HG03432 (cell line): ENCODE measurements at regions not wholly inside any gene's neighbourhood (a gene's known extent, or its start where the extent isn't known, plus 50 kb on each side); places are given as distances from the start of the nearest gene placed in this dataset.
"Not testable (repeated sequence)": the region's sequence is repeated elsewhere in the genome, so short reads cannot be mapped to it uniquely, and the experiment has no call there.

Experiments
- ATAC-seq: cut with Tn5 transposase; IDR thresholded peaks from one replicate; pipeline ENCODE4 v1.9.1; 2021; ENCODE audit warnings: mild to moderate bottlenecking, moderate library complexity; ENCODE audit not compliant: unreplicated experiment

DNA sequence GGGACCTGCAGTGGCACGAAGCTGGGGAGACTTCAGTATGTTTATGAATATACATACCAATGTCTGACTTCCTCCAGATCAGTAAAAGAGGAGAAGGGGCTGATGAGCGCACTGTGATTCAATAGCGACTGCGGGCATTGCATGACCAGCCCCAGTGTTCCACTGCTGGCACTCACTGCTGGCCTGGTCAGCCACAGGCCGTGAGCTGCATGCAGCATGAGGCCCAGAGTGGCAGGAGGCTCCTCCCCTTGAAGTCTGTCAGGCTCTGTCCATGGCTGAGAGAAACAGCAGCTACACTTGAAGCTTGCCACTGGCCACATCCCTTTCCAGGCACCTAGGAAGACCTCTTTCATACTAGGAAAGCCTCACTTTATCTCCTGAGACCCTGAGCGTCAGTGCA is 265.9 kb upstream of the CDYL start:
- ATAC-seq: no peak

DNA sequence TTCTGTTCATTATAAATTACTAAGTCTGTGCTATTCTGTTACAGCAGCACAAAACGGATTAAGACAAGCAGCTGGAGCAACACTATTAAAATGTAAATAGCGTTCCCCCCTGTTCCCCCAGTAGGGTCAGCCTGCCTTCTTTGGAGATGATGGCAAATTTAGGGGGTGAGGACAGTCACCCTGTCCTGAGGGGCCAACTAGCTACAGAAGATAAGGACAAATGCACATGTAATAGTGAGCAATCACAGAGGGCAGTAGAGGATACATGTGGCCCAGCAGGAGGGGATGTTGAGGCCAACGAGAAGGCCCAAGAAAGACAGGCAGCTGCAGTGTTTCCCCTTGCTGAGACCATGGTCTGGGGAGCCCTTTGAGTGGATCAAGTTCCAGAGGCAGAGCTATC is 266.7 kb upstream of the CDYL start:
- no peak for ATAC-seq

DNA sequence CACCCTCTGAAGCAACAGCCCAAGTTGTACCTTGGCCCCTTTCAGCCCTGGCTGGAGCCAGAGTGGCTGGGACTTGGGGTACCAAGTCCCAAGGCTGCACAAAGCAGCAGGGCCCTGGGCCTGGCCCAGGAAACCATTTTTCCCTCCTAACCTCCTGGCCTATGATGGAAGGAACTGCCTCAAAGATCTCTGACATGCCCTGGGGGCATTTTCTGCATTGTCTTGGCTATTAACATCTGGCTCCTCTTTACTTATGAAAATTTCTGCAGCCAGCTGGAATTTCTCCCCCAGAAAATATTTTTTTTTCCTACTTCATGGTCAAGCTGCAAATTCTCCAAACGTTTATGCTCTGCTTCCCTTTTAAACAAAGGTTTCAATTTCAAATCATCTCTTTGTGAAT is 269.4 kb upstream of the CDYL start:
- no peak for ATAC-seq

DNA sequence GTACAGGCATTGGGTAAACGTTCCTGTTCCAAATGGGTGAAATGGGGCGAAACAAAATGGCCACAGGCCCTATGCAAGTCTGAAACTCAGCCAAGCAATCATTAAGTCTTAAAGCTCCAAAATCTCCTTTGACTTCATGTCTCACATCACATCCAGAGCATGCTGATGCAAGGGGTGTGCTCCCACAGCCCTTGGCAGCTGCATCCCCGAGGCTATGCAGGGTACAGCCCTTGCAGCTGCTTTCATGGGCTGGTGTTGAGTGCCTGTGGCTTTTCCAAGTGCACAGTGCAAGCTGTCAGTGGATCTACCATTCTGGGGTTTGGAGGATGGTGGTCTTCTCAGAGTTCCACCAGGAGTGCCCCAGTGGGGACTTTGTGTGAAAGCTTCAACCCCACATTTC is 270.0 kb upstream of the CDYL start:
- no peak for ATAC-seq

DNA sequence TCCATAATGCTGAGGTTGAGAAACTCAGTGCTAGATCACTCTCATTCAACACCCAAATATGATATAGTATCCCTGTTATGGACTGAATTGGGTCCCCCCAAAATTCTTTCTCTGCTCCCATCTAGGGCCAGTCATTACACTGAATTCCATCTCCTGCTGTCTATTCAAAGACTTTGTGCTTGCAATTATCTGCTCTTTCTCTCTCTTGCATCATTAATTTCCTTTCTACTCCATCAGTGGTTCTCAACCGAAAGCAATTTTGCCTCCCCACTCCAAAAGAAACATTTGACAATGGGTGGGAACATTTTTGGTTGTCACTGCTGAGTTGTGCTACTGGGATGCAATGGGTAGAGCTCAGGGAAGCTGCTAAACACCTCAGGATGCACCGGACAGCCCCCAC is 271.5 kb upstream of the CDYL start:
- ATAC-seq: no peak

DNA sequence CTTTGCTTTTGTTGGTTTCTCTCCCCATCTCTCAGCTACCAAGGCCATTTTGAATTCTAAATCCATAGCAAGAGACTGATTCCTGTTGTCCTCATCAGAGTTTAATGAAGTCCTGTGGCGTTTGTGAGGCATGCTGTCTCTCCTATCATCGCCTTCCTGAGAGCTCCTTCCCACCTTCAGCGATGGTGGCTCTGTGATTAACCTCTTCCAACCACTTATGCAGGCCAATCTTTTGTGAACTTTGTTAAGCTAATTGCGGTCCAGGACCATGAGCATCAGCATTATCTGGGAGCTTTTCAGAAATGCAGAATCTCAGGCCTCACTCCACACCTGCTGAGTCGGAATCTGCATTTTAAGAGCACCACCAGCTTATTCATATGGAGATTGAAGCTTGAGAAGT is 272.5 kb upstream of the CDYL start:
- ATAC-seq: no peak

DNA sequence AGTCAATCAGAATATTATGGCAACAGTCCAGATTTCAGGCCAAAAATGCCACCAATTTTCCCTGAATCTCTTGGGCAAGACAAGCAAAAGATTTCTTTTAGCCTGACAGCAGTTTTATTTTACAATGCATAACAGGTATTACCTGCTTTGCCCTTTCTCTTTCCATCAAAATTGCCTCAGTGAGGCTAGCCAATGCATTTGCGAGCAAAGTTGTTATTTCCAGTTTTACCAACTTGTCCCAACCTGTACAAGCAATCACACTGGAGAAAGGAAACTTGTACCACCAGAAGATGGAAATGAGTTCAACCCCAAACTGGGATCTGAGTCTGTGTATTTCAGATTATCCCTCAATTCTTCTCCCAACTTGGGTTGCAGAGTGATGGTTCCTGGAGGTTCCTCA is 279.9 kb upstream of the CDYL start:
- ATAC-seq: no peak

DNA sequence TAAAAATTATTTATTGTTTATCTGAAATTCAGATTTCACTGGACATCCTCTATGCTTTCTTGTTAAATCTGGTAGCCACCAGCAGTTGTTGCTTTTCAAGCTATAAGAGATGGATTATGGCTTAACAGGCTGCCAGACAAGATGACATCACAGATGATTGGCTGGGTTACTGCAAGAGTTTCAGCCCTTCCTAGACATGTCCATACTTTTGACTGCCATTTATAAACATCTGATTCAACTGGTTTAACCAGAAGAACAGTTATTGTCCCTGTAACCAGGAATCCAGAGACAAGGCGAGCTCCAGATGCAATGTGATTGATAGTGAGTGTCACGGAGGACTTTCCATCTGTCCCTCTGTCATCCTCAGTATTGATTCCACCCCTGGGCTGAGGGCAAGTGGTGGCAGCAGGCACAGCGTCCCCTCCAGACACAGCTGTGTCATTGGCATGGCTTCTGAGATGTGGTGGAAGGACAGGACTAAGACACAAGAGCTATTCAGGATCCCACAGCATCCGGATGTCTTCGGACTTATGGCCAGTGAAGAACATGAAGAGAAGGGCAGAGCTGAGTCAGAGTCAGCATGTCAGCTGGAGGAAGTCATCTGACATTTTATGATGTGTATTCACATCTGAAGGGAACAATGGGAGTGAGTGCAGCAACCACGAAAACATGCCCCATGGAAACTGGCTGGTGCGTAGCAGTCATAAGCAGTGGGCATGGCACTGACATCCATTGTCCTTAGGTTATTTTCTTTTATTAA is 284.5 kb upstream of the CDYL start:
- no peak for ATAC-seq

DNA sequence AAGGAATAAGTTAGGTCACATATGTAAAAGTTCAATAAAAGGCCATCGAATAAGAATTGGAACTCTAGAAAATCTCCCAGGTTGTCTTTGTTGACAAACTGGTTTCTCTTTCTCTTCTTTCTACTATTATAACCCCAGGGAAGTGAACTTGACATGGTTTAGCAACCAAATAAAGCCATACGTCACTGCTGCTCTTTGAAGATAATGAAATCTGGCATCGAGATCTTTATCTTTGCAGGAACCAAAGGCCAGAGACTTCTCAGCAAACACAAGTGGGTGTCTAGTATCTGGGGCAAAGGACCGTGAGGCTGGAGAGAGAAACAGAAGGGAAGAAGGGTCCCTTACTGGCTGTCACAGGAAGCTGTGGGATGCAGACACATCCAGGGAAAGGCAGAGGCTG is 286.7 kb upstream of the CDYL start:
- no peak for ATAC-seq

DNA sequence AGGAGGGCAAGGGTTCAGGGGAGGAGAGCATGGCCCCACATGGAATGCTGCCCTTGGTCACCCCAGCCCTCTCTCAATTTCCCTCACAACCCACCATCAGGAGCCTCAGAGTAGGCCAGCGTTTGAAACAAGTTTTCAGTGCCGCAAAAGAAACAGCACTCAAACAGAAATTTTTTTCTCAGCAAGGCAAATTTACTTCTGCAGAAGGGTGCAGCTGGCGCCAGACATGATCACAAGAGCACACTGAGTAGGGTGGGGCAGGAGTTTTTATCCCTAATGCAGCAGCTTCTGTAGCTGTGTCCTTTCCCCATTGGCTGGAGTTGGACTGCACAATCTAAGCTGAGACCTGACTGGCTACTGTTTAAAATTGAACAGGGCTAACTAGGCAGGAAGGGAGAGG is 287.8 kb upstream of the CDYL start:
- no peak for ATAC-seq

DNA sequence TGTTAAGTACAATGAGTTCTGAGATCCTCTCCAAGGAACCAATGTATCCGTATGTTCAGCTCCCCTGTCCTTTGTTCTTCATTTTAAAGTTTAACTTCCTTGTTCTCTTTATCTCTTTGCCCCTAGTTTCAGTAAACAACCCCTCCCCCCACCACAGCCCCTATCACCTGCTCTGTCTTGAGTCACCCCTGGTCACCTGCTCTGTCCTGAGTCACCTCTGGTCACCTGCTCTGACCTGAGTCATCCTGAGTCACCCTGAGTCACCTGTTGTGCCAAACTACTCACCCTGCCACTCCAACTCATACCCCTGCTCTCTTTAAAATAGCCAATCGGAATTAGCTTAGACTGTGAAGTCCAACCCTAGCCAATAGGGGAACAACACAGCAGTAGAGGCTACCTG is 288.7 kb upstream of the CDYL start:
- no peak for ATAC-seq

DNA sequence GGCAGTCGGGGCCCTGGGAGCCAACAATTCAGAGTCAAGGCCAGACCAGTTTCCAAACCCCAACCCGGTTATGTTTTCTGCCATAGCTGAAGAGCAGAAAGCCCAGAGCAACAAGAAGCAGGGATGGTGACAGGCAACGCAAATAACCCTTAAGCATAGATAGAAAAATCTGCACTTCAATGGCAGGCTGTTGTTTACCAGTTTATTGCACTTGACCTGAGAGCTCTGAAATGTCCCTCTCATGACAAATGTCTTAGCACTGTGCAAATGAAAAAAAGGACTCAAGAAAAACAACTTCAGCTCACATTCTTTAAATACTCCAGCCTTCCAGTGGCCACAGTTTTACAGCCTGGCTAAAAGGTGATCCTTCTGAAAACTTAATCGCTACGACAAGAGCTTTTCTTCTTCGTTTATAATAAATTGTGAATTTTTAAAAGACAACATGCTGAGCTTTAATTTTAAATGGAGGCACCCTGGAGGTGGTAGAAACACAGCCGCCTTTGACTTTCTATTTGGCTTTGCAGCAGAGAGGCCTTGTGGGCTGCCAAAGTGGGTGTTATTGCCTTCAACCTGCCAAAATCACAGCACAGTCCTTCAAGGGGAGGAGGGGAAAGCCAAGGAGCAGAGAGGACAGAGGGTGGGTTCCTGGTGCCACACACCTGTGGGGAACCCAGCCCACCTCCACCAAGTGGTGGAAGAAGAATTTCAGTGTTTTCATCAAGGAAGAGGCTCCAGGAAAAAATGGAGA is 289.5 kb upstream of the CDYL start:
- ATAC-seq: no peak

DNA sequence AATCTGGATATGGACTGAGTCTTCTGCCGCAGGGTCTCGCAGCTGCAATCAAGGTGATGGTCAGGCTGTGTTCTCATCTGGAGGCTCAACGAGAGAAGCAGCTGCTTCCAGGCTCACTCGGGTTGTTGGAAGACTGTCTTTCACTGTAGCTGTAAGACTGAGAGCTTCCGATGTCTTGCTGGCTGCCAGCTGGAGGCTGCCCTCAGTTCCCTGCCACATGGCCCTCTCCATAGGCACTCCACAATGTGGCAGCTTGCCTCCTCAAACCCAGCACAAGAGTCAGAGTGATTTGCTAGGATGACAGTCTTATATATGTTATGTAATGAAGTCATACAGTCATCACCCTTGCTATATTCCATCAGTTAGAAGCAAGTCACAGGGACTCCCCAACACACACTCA is 290.5 kb upstream of the CDYL start:
- no peak for ATAC-seq

DNA sequence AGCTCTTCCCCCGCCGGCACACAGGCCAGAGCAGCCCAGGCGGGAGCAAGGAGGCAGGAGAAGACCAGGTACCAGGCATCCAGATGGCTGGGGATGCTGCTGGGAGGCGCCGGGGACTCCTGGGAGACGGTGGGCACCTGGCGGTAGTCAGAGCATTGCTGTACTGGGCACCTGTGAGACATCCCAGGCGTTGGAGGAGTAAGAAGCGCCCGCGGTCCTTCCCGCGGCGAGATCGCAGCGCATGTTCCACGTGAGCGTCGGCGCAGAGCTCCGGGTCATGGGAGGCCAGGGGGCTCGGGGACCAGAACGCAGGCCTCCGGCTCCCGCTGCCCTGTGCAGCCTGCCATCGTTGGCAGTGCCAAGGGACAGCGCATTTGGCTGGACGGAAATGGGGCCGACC is 293.7 kb upstream of the CDYL start:
- no peak for ATAC-seq

DNA sequence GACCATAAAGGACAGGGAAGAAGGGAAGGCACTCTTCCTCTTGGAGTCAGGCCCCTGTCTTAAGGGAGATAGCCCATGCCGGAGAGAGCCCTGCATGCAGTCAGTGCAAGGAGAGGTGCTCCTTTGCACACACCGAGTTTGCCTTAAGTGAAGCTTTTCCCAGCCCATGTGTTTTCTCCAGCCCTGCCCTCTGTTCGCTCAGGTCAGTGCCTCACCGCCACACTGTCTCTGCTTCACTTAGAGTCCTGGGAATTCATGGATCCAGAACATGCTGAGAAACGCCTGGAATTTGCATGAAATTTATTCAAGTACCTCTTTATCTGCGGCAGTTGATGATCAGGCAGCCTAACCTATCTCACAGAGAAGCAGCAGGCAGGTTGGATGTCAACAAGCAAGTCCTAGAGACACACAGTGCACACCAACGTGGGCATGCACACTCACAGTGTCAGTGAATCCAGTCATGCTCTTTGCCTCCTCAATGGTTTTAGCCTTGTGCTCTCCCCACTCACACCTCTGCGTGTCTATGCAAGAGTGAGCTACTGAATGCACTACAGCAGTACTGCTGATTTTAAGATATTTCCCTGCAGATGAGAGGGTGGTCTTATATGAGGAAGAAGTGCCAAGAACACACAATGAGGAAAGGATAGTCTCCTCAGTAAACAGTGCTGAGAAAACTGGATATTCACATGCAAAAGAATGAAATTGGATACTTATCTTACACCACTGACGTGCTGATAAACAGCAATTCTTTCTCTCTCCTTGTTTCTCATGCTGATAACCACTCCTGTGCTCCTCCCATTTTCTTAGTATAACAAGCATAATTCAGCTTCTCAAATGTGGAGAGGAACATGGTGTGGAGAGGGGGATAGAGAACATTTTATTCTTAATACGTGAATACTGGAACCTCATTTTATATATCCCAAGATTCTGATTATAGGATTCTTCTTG is 295.1 kb upstream of the CDYL start:
- no peak for ATAC-seq

DNA sequence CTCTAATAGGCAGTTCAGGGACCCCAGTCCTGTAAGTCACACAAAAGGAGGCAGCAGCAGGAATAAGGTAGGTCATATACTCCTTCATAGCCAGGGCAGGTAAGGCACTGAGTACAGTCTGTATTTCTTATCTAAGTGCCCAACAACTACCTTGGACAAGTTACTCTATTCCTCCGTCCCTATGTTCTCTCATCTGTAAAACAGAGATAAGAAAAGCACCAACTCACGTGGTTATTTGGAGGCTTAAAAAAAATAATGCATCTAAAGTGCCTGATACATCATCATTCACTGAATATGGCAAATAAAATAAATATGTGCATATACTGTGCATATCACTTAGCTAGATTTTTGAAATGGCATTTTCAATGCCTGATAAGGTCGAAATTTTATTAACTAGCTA is 298.1 kb upstream of the CDYL start:
- ATAC-seq: no peak

DNA sequence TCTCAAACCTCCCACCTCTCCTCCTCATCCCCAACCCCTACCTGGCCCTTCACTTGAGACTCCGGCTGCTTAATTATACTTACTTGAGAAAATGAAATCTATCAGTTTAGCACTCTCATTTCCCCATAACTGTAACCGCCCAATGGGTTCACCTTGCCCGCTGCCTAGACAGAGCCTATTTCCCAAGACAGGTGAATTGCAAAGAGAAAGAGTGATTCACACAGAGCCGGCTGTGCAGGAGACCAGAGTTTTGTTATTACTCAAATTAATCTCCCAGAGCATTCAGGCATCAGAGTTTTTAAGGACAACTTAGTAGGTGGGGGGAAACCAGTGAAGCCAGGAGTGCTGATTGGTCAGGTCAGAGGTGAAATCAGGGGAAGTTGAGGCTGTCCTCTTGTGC is 301.4 kb upstream of the CDYL start:
- ATAC-seq: no peak

DNA sequence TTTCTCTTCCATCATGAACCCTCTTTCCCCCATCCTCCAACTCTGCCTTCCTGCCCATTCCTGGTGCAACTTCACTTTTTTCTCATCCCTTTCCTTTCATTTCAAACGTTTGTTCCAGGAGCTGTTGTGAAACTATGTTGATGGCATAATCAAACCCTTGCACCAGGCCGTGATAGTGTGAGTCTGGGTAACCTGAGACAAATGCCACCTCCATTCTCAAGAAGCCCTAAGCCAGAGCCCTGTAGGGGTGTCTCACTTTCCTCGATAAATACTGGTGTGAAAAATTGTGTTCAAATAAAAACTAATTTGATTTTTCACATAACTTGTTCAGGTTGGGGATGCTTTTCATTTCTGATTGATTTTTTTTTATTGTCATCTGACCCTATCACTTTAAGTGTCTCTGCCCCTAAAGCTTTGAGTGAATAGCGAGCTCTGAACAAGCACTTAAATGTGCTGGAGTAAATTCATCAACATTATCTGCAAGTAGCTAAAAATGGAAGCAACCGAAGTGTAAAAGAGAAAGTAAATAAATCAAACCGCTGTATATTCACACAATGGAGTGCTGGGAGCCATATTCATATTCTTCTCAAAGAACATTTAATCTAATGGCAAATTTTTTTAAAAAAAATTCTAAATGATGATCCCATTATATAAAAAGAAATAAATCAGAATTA is 303.1 kb upstream of the CDYL start:
- no peak for ATAC-seq

DNA sequence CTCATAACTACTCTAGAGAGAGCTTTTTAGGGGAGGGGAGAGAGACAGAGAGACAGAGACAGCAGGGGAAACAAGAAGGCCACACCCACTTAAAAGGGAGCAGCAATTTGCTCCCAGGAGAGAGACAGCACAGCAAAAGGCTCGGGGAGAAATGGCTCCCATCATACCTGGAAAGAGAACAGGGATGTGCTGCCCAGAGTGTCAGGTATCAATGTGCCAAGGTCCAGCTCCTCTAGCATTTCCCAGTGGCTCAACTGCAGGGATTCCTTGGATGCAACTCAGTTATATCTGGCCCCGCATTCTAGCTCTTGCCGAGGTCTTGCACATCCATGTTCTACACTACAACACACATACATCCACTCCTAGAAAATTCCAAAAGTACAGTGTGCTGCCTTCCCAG is 304.0 kb upstream of the CDYL start:
- no peak for ATAC-seq

DNA sequence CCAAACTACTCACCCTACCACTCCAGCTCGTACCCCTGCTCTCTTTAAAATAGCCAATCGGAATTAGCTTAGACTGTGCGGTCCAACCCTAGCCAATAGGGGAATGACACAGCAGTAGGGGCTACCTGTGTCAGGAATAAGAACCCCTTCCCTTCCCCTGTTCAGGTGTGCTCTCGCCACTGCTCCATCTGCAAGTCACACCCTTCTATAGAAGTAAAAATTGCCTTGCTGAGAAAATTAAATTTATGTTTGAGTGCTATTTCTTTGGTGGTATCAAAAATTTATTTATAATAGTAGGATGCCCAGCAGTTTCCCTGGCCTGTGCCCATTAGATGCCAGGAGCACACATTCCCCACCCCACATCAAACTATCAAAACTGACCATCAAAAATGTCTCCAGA is 304.7 kb upstream of the CDYL start:
- ATAC-seq: not testable (repeated sequence)

DNA sequence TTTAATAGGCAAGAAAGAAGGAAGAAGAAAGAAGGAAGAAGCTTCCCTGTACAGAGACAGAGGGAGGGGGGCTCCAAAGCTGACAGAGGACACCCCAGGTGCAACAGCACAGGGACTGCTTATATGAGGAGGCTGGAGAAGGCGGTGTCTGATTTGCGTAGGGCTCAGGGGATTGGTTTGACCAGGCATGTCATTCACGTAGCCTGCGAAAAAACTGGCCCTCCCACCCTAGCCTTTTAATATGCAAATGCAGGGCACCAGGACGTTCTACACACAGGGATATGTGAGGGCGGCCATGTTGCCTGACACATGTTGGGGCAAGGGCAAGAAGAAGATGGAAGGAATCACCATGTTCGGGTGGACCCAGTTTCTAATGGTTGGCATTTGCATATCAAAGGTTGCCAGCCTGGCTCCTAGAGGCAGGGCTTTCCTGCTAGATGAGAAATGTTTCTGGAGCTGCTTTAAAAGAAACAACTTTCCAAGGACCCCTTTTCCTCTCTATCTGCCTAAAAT is 305.4 kb upstream of the CDYL start:
- ATAC-seq: no peak
